ENCODE measurements at regions not wholly inside any gene's neighbourhood (a gene's known extent, or its start where the extent isn't known, plus 50 kb on each side); places are given as distances from the start of the nearest gene placed in this dataset.

GRCh38 chr14:30020271-30020670 lies 92.6 kb upstream of the PRKD1 start:
- TF ChIP-seq YY1 (IDR thresholded peaks at IDR 0.05; ENCODE audit: insufficient read depth, insufficient read length) (no peak), ZNF274 (IDR thresholded peaks at IDR 0.05; ENCODE audit: low read depth, low read length) (no peak), SUZ12 (IDR thresholded peaks at IDR 0.05; ENCODE audit: extremely low read depth, insufficient read depth, insufficient read length) (no peak)

Measured in NT2/D1 (cell line).